CD8-positive, alpha-beta memory T cell (primary cell): ENCODE measurements at regions not wholly inside any gene's neighbourhood (a gene's known extent, or its start where the extent isn't known, plus 50 kb on each side); places are given as distances from the start of the nearest gene placed in this dataset.

Source experiments
- CTCF ChIA-PET: fragments of 350-600 bp; sonication (Branson Sonifier 250); formaldehyde crosslinking; loops from one replicate; lab custom pipeline; 2021; ENCODE audit warnings: antibody characterized with exemption; lab: Charles Lee
- POLR2A ChIA-PET: fragments of 350-600 bp; sonication (Branson Sonifier 250); formaldehyde crosslinking; loops from one replicate; lab custom pipeline; 2021; ENCODE audit warnings: antibody characterized with exemption; lab: Charles Lee
- DNase-seq, 5 donors: peaks; one replicate each; pipeline versions ENCODE4 v3.0.0 to v3.0.0-alpha.2; 2020 to 2022; ENCODE audit warnings: mixed read lengths in 1 of 5
- H3K27ac ChIP-seq: one replicate; pipeline ENCODE4 v1.7.0; 2013; ENCODE audit warnings: low read depth, mild to moderate bottlenecking, low read length, moderate library complexity
- H3K27me3 ChIP-seq: 2 replicates; pipeline ENCODE4 v1.7.0; 2013; ENCODE audit warnings: low read length, mild to moderate bottlenecking; ENCODE audit not compliant: insufficient read depth, poor library complexity, severe bottlenecking
- H3K36me3 ChIP-seq: 2 replicates; pipeline ENCODE4 v1.7.0; 2013; ENCODE audit warnings: mild to moderate bottlenecking, low read length, moderate library complexity; ENCODE audit not compliant: insufficient read depth
- H3K4me1 ChIP-seq: 2 replicates; pipeline ENCODE4 v1.7.0; 2013; ENCODE audit warnings: mild to moderate bottlenecking, low read length, moderate library complexity; ENCODE audit not compliant: insufficient read depth
- H3K4me3 ChIP-seq: 2 replicates; pipeline ENCODE4 v1.7.0; 2013; ENCODE audit warnings: mild to moderate bottlenecking, low read length
- H3K9me3 ChIP-seq: 2 replicates; pipeline ENCODE4 v1.7.0; 2013; ENCODE audit warnings: mild to moderate bottlenecking, low read length
- H3K27ac Mint-ChIP-seq, 8 donors: one replicate each; pipeline ENCODE4 v1.8.0; 2020 to 2021; ENCODE audit warnings: mixed read lengths in 8 of 8, mild to moderate bottlenecking in 6 of 8, inconsistent platforms in 3 of 8, moderate library complexity in 3 of 8
- H3K27me3 Mint-ChIP-seq, 2 donors: one replicate each; pipeline ENCODE4 v1.8.0; 2020 to 2021; ENCODE audit warnings: mixed read lengths in 2 of 2, mild to moderate bottlenecking in 1 of 2, moderate library complexity in 1 of 2
- H3K36me3 Mint-ChIP-seq, 3 donors: one replicate each; pipeline ENCODE4 v1.8.0; 2020 to 2021; ENCODE audit warnings: mixed read lengths in 3 of 3, inconsistent platforms in 1 of 3, mild to moderate bottlenecking in 1 of 3
- H3K4me1 Mint-ChIP-seq, 3 donors: one replicate each; pipeline ENCODE4 v1.8.0; 2020 to 2021; ENCODE audit warnings: mixed read lengths in 3 of 3, inconsistent platforms in 1 of 3, mild to moderate bottlenecking in 1 of 3
- H3K4me3 Mint-ChIP-seq, 7 donors: one replicate each; pipeline ENCODE4 v1.8.0; 2020 to 2021; ENCODE audit warnings: mixed read lengths in 7 of 7, mild to moderate bottlenecking in 6 of 7, moderate library complexity in 4 of 7, inconsistent platforms in 2 of 7
- H3K9me3 Mint-ChIP-seq, 5 donors: one replicate each; pipeline ENCODE4 v1.8.0; 2020 to 2022; ENCODE audit warnings: mixed read lengths in 5 of 5, mild to moderate bottlenecking in 3 of 5, moderate library complexity in 2 of 5, inconsistent platforms in 1 of 5

DNA sequence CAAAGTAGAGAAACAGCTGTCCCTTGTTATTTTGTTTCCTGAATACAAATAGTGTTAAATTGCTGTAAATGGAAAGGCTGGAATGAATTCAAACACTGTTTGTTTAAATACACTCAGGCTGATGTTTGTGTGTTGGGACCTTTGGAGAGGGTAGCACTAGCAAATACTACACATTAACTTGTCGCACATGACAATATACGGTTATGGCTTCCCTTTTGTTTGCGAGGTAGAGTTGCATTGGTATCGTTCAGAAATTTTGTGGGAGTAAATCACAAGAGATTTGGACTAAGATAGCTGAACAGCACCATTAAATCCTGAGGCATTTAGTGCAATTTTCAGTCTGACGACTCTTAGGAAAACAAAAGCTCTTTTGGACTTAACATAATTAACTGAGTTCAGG lies 213.0 kb upstream of the ROBO2 start:
- CTCF ChIA-PET: no interaction called here

DNA sequence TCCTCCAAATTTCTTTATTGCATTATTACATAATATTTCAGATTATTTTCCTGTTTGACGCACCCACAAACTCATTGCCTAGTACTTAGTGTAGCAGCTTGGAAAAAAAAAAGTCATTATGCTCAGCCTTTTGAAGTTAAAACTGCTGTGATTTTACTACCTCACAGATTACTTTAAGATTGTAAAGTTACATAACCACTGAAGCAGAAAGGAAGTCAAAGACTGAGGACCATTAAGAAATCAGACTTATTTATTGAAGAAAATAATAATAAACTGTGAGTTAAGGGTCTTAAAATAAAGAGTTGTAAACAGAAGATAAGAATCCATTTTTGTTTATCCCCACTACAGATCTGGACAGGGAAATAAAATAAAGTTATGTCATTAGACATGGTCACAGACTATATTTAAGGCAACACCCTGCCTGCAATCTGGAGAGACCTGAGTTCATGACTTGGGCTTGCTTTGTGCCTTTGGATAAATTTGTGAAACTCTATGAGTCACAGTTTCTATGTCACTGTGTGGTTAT lies 212.1 kb upstream of the ROBO2 start:
- H3K4me1 Mint-ChIP-seq: no peaks in the 10 kb centered on the region
- H3K9me3 ChIP-seq: no peaks in the 10 kb centered on the region
- peaks cover 0 to 2% (median 0%) of the 10 kb centered on the region in 3 donors for H3K36me3 Mint-ChIP-seq
- ChIA-PET CTCF (no interaction called here), POLR2A (no interaction called here)
- H3K4me1 ChIP-seq: no peaks in the 10 kb centered on the region
- no peak overlapping the region for H3K27ac Mint-ChIP-seq
- no peak overlapping the region for H3K27ac ChIP-seq
- no peaks in the 10 kb centered on the region for H3K27me3 ChIP-seq
- no peak for DNase-seq
- no peaks in the 10 kb centered on the region for H3K27me3 Mint-ChIP-seq
- peaks cover 12 to 36% (median 20%) of the 10 kb centered on the region in 5 donors for H3K9me3 Mint-ChIP-seq
- H3K36me3 ChIP-seq: no peaks in the 10 kb centered on the region
- no peak overlapping the region for H3K4me3 ChIP-seq
- no peak overlapping the region for H3K4me3 Mint-ChIP-seq

More for the DNA sequence above, 213.0 kb upstream of the ROBO2 start:
- no peak overlapping the region for H3K4me3 ChIP-seq
- no peaks in the 10 kb centered on the region for H3K27me3 ChIP-seq
- no peaks in the 10 kb centered on the region for H3K9me3 ChIP-seq
- Mint-ChIP-seq H3K4me3 (no peak overlapping the region), H3K27me3 (no peaks in the 10 kb centered on the region), H3K9me3 (peaks cover 11 to 30% (median 16%) of the 10 kb centered on the region in 5 donors), H3K4me1 (no peaks in the 10 kb centered on the region), H3K27ac (no peak overlapping the region), H3K36me3 (peaks cover 0 to 2% (median 0%) of the 10 kb centered on the region in 3 donors)
- DNase-seq: no peak
- POLR2A ChIA-PET: no interaction called here
- no peaks in the 10 kb centered on the region for H3K36me3 ChIP-seq
- H3K4me1 ChIP-seq: no peaks in the 10 kb centered on the region
- no peak overlapping the region for H3K27ac ChIP-seq

DNA sequence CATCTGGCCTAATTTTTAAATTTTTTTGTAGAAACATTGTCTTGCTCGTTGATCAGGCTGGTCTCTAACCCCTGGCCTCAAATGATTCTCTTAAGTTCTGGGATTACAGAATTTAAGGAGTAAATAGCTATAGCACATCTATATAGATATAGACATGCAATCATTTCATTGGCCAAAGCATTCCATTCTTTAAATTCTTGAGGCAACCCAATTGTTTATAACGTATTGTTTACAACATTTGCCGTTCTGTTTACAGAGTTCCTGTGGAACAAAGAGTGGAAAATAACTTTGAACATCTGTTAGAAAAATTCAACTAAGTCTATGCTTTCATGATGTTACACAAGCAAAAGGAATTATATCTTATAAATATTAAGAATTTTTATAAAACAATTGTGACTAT lies 205.2 kb upstream of the ROBO2 start:
- no peaks in the 10 kb centered on the region for H3K36me3 ChIP-seq
- no peak for DNase-seq
- H3K4me1 ChIP-seq: no peaks in the 10 kb centered on the region
- no peaks in the 10 kb centered on the region for H3K27me3 Mint-ChIP-seq
- H3K4me3 Mint-ChIP-seq: no peak overlapping the region
- no peaks in the 10 kb centered on the region for H3K4me1 Mint-ChIP-seq
- H3K9me3 Mint-ChIP-seq: peaks cover 14 to 34% (median 16%) of the 10 kb centered on the region in 5 donors
- no peaks in the 10 kb centered on the region for H3K27me3 ChIP-seq
- ChIA-PET CTCF (no interaction called here), POLR2A (no interaction called here)
- no peak overlapping the region for H3K27ac ChIP-seq
- H3K4me3 ChIP-seq: no peak overlapping the region
- H3K27ac Mint-ChIP-seq: no peak overlapping the region
- H3K9me3 ChIP-seq: no peaks in the 10 kb centered on the region
- no peaks in the 10 kb centered on the region for H3K36me3 Mint-ChIP-seq

DNA sequence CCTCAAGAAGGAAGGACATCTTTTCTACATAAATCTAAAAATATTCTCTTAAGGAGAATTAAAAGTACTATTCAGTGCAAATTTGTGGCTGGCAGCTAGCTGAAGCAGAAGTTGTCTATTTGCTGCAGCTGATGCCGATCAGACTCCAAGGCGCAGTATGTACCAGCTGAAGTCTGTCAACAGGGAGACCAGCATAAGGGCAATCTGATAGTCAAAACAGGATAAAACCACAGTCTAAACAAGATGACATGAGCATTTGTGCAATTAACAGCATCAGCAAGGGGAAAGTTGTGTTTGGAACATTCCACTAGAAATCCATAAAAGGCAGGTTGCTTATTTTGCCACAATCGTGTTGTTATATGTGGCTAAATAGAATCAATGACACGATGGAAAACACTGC lies 198.2 kb upstream of the ROBO2 start:
- Mint-ChIP-seq H3K4me3 (no peak overlapping the region), H3K27ac (no peak overlapping the region), H3K9me3 (peaks cover 3 to 51% (median 11%) of the 10 kb centered on the region in 5 donors), H3K36me3 (no peaks in the 10 kb centered on the region), H3K27me3 (no peaks in the 10 kb centered on the region), H3K4me1 (no peaks in the 10 kb centered on the region)
- no peak overlapping the region for H3K27ac ChIP-seq
- no peak overlapping the region for H3K4me3 ChIP-seq
- ChIA-PET POLR2A (no interaction called here), CTCF (no interaction called here)
- no peaks in the 10 kb centered on the region for H3K36me3 ChIP-seq
- H3K27me3 ChIP-seq: no peaks in the 10 kb centered on the region
- no peak for DNase-seq
- H3K4me1 ChIP-seq: no peaks in the 10 kb centered on the region
- H3K9me3 ChIP-seq: no peaks in the 10 kb centered on the region

DNA sequence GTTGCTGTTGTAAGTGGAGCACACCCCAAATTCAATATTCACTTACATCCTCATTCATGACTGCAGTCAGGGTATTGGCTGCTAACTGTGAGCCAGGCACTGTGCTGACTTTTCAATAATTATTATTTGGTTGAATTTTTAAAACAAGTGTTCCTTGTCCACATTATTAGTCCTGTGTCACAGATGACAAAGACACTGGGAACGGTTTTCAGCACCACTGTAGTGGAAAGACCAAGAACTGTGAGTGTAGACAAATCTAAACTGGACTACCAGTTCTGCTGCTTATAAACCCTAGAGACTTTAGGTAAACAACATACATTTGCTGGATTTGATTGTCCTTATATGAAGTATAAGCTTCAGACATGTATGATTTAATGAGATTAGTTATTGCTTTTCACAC lies 197.7 kb upstream of the ROBO2 start:
- Mint-ChIP-seq H3K27ac (no peak overlapping the region), H3K36me3 (no peaks in the 10 kb centered on the region), H3K4me1 (no peaks in the 10 kb centered on the region), H3K9me3 (peaks cover 3 to 52% (median 11%) of the 10 kb centered on the region in 5 donors), H3K4me3 (no peak overlapping the region), H3K27me3 (no peaks in the 10 kb centered on the region)
- no peaks in the 10 kb centered on the region for H3K36me3 ChIP-seq
- no peaks in the 10 kb centered on the region for H3K4me1 ChIP-seq
- POLR2A ChIA-PET: no interaction called here
- no peaks in the 10 kb centered on the region for H3K27me3 ChIP-seq
- no peak for DNase-seq
- no peak overlapping the region for H3K4me3 ChIP-seq
- CTCF ChIA-PET: no interaction called here
- H3K27ac ChIP-seq: no peak overlapping the region
- H3K9me3 ChIP-seq: no peaks in the 10 kb centered on the region

DNA sequence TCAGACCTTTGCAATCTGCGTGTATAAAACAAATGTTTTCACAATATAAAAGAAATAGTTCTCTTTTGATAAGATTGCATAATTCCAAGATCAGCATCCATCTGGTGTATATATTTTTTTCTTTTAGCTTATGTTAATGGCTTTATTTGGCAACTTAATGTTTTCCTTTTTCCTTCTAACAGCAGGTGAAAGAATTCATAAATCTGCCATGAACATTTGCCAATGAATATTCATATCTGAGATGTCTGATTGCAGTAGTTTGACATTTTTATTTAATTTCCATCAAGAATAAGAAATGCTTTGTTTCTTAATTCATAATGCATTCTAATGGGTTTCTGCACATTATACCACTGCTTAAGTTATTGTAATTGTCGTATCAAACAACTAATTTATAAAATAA lies 184.4 kb upstream of the ROBO2 start:
- Histone ChIP-seq H3K9me3 (no peaks in the 10 kb centered on the region), H3K4me3 (no peak overlapping the region), H3K36me3 (no peaks in the 10 kb centered on the region), H3K27ac (no peak overlapping the region), H3K4me1 (no peaks in the 10 kb centered on the region), H3K27me3 (no peaks in the 10 kb centered on the region)
- ChIA-PET CTCF (no interaction called here), POLR2A (no interaction called here)
- no peak for DNase-seq
- no peak overlapping the region for H3K27ac Mint-ChIP-seq
- peaks cover 10 to 36% (median 15%) of the 10 kb centered on the region in 5 donors for H3K9me3 Mint-ChIP-seq
- H3K36me3 Mint-ChIP-seq: no peaks in the 10 kb centered on the region
- no peak overlapping the region for H3K4me3 Mint-ChIP-seq
- H3K4me1 Mint-ChIP-seq: no peaks in the 10 kb centered on the region
- no peaks in the 10 kb centered on the region for H3K27me3 Mint-ChIP-seq

DNA sequence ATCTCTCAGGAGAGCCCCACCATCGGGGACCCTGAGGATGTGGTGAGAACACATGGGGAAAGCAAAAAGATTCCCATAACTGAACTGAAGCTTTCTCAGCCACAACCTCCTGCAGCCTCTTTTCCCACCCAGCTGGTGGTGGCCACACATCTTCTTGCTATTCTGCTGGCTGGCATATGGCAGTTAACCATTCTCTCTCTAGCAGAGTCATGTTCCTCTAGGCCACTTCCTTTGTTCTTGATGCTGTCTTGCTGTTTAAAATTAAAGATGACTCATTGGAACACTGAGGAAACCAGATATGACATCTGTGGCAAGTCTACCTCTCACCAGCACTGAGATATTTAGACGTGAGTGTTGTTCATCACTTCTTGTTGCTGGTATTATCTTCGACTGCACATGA lies 180.3 kb upstream of the ROBO2 start:
- H3K27me3 ChIP-seq: no peaks in the 10 kb centered on the region
- no peaks in the 10 kb centered on the region for H3K36me3 ChIP-seq
- Mint-ChIP-seq H3K27me3 (peaks cover 0 to 1% of the 10 kb centered on the region in 2 donors), H3K9me3 (peaks cover 13 to 35% (median 21%) of the 10 kb centered on the region in 5 donors), H3K4me3 (no peak overlapping the region), H3K36me3 (no peaks in the 10 kb centered on the region), H3K4me1 (no peaks in the 10 kb centered on the region), H3K27ac (no peak overlapping the region)
- no peaks in the 10 kb centered on the region for H3K9me3 ChIP-seq
- no peaks in the 10 kb centered on the region for H3K4me1 ChIP-seq
- POLR2A ChIA-PET: no interaction called here
- H3K4me3 ChIP-seq: no peak overlapping the region
- no peak overlapping the region for H3K27ac ChIP-seq
- DNase-seq: no peak
- CTCF ChIA-PET: no interaction called here

DNA sequence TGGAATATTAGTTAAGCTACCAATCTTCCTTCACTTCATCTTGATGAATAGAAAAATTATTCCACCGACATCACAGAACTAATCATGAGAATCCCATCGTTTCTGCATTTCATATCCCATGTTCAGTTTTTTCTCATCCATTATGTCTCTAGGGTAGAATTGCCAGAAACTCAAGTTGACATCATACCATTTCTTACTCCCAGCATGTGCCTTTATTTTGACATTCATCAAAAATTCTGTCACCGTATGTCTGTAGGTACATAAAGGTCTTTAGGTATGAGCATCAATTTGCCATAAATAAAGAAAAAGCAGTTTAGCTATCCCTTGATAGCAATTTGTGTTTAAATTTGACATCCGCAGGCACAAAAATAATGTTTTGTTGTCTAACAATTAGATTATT lies 175.5 kb upstream of the ROBO2 start:
- Mint-ChIP-seq H3K4me1 (no peaks in the 10 kb centered on the region), H3K4me3 (no peak overlapping the region), H3K27me3 (peaks cover 0 to 1% of the 10 kb centered on the region in 2 donors), H3K9me3 (peaks cover 5 to 36% (median 18%) of the 10 kb centered on the region in 5 donors), H3K36me3 (no peaks in the 10 kb centered on the region), H3K27ac (no peak overlapping the region)
- POLR2A ChIA-PET: no interaction called here
- no peak overlapping the region for H3K4me3 ChIP-seq
- DNase-seq: no peak
- no peaks in the 10 kb centered on the region for H3K27me3 ChIP-seq
- no peak overlapping the region for H3K27ac ChIP-seq
- no peaks in the 10 kb centered on the region for H3K36me3 ChIP-seq
- no peaks in the 10 kb centered on the region for H3K4me1 ChIP-seq
- H3K9me3 ChIP-seq: no peaks in the 10 kb centered on the region
- CTCF ChIA-PET: no interaction called here
